Smooth muscle cell (in vitro differentiated cells): ENCODE measurements at regions not wholly inside any gene's neighbourhood (a gene's known extent, or its start where the extent isn't known, plus 50 kb on each side); places are given as distances from the start of the nearest gene placed in this dataset.

Experiments used
- DNase-seq: peaks from one replicate; lab custom pipeline; 2025; ENCODE audit not compliant: unreplicated experiment; lab: John Stamatoyannopoulos, UW
- H2AFZ ChIP-seq: fragments of 200-600 bp; sonication (generic); 2 replicates; pipeline ENCODE4 v1.6.0; 2016; ENCODE audit warnings: antibody characterized with exemption, low read depth, mild to moderate bottlenecking
- H3F3A ChIP-seq: fragments of 200-600 bp; sonication (generic); 2 replicates; pipeline ENCODE4 v1.6.0; 2017; ENCODE audit warnings: antibody characterized with exemption, low read depth
- H3K27ac ChIP-seq: fragments of 200-600 bp; sonication (generic); 2 replicates; pipeline ENCODE4 v1.5.1; 2016; ENCODE audit warnings: low read depth, mild to moderate bottlenecking
- H3K27me3 ChIP-seq: fragments of 200-600 bp; sonication (generic); 2 replicates; pipeline ENCODE4 v1.6.1; 2016; ENCODE audit warnings: low read depth, mild to moderate bottlenecking
- H3K36me3 ChIP-seq: fragments of 200-600 bp; sonication (generic); 2 replicates; pipeline ENCODE4 v1.5.1; 2016; ENCODE audit warnings: low read depth
- H3K4me1 ChIP-seq: fragments of 200-600 bp; sonication (generic); 2 replicates; pipeline ENCODE4 v1.5.1; 2016; ENCODE audit warnings: low read depth
- H3K4me2 ChIP-seq: fragments of 200-600 bp; sonication (generic); 2 replicates; pipeline ENCODE4 v1.6.0; 2016; ENCODE audit warnings: mild to moderate bottlenecking
- H3K4me3 ChIP-seq: fragments of 200-600 bp; sonication (generic); 2 replicates; pipeline ENCODE4 v1.5.1; 2016; ENCODE audit warnings: mild to moderate bottlenecking
- H3K79me2 ChIP-seq: fragments of 200-600 bp; sonication (generic); 2 replicates; pipeline ENCODE4 v1.6.0; 2016; ENCODE audit warnings: low read depth, mild to moderate bottlenecking
- H3K9ac ChIP-seq: fragments of 200-600 bp; sonication (generic); 2 replicates; pipeline ENCODE4 v1.6.0; 2016; ENCODE audit warnings: low read depth
- H3K9me3 ChIP-seq: fragments of 200-600 bp; sonication (generic); replicated peaks from 2 replicates; pipeline ENCODE4 v1.5.1; 2016; ENCODE audit warnings: low read depth
- H4K20me1 ChIP-seq: fragments of 200-600 bp; sonication (generic); 2 replicates; pipeline ENCODE4 v1.6.0; 2016; ENCODE audit warnings: low read depth
- WGBS: methylation state at CpG from one replicate; pipeline ENCODE4 v1.1.7; 2016; ENCODE audit warnings: low lambda C conversion rate; 5-methylcytosine and 5-hydroxymethylcytosine counted together
- TF ChIP-seq, protein P1 (sequence below): fragments of 200-600 bp; sonication (generic); IDR thresholded peaks from 2 replicates; pipeline ENCODE4 v1.5.1; 2017; ENCODE audit warnings: borderline replicate concordance, mild to moderate bottlenecking, antibody characterized with exemption; ENCODE audit not compliant: insufficient read depth, poor library complexity, severe bottlenecking

DNA sequence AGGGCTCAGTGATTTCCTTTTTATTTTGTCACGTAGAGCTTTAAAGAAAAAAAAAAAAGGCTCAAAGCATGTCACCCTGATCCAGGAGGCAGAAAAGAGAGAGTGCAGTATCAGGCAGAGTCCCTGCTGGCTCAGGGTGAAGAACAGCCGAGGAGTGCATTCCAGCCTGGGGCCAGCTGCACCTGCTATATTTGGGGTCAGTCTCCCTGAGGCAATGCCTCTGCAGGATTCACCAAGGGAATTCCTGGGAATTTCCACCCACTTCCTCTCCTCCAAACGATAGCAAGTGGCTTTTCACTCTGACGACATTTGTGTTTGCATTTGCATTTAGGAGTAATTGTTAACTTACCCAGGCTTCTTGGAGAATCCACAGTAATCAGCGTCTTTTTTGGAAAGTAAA lies 202.9 kb upstream of the CTNNB1 start:
- peak overlapping the region; percentile 49 for H3K4me2 ChIP-seq
- no peak overlapping the region for H3K9ac ChIP-seq
- no peak overlapping the region for H3K4me3 ChIP-seq
- DNase-seq = no peak
- 32% methylated on average over 5 of the region's 5 CpGs for whole genome bisulfite sequencing
- no peaks in the 10 kb centered on the region for H3K79me2 ChIP-seq
- no peaks in the 10 kb centered on the region for H4K20me1 ChIP-seq
- H3K4me1 ChIP-seq = peaks cover 8% of the 10 kb centered on the region
- no peaks in the 10 kb centered on the region for H3K9me3 ChIP-seq
- H2AFZ ChIP-seq = no peak overlapping the region
- TF ChIP-seq, protein P1, sequence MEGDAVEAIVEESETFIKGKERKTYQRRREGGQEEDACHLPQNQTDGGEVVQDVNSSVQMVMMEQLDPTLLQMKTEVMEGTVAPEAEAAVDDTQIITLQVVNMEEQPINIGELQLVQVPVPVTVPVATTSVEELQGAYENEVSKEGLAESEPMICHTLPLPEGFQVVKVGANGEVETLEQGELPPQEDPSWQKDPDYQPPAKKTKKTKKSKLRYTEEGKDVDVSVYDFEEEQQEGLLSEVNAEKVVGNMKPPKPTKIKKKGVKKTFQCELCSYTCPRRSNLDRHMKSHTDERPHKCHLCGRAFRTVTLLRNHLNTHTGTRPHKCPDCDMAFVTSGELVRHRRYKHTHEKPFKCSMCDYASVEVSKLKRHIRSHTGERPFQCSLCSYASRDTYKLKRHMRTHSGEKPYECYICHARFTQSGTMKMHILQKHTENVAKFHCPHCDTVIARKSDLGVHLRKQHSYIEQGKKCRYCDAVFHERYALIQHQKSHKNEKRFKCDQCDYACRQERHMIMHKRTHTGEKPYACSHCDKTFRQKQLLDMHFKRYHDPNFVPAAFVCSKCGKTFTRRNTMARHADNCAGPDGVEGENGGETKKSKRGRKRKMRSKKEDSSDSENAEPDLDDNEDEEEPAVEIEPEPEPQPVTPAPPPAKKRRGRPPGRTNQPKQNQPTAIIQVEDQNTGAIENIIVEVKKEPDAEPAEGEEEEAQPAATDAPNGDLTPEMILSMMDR = no peak
- H3K27ac ChIP-seq = no peak overlapping the region
- H3K36me3 ChIP-seq = no peaks in the 10 kb centered on the region
- no peaks in the 10 kb centered on the region for H3F3A ChIP-seq
- H3K27me3 ChIP-seq = no peaks in the 10 kb centered on the region

DNA sequence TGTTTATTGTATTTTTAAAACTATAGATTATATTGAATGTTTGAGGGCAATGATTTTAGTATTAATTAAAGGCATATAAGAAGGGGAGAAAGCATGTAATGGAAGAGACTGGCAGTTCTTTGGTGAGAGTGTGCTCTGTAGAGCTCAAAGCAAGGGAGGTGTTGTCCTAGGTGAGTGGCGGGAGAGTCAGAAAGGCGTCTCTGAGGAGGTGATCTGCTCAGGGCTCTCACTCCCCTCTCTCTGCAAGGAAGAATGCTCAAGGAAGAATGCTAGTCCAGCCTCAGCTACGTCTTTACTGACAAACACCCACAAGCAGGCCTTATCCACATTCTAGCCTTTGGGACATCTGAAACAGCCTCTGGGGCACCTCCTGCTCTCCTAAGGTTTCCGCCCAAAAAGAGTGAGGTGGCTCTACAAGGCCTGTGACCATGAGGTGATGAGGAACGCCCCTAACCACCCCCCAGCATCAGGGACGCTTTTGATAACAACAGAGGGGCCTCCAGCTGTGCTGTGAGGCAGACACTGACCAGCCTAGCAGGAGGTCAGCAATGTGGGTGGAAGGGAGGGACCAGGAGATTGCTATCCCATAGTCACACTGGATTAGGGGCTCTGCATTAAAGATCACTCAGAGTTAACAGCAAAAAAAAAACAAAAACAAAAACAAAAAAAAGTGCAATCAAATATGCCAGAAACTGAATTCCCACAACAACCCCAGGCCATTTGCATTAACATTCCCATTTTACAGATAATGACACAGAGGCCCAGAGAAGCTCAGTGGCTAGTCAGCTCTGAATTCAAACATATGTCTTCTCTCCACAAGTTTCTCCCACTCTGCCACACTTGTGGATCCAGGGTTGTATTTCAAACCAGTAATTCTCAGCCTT lies 202.2 kb upstream of the CTNNB1 start:
- no peak overlapping the region for H2AFZ ChIP-seq
- H3K4me1 ChIP-seq = peaks cover 8% of the 10 kb centered on the region
- H3K9ac ChIP-seq = no peak overlapping the region
- H3K27me3 ChIP-seq = no peaks in the 10 kb centered on the region
- H3K4me2 ChIP-seq = peak overlapping the region; percentile 49
- 45% methylated on average over 6 of the region's 6 CpGs for WGBS
- peak overlapping the region; percentile 46 for H3K27ac ChIP-seq
- no peaks in the 10 kb centered on the region for H3K79me2 ChIP-seq
- H3K36me3 ChIP-seq = no peaks in the 10 kb centered on the region
- no peaks in the 10 kb centered on the region for H3F3A ChIP-seq
- no peak overlapping the region for H3K4me3 ChIP-seq
- H4K20me1 ChIP-seq = no peaks in the 10 kb centered on the region
- H3K9me3 ChIP-seq = no peaks in the 10 kb centered on the region
- DNase-seq = no peak
- TF ChIP-seq, protein P1 = no peak

DNA sequence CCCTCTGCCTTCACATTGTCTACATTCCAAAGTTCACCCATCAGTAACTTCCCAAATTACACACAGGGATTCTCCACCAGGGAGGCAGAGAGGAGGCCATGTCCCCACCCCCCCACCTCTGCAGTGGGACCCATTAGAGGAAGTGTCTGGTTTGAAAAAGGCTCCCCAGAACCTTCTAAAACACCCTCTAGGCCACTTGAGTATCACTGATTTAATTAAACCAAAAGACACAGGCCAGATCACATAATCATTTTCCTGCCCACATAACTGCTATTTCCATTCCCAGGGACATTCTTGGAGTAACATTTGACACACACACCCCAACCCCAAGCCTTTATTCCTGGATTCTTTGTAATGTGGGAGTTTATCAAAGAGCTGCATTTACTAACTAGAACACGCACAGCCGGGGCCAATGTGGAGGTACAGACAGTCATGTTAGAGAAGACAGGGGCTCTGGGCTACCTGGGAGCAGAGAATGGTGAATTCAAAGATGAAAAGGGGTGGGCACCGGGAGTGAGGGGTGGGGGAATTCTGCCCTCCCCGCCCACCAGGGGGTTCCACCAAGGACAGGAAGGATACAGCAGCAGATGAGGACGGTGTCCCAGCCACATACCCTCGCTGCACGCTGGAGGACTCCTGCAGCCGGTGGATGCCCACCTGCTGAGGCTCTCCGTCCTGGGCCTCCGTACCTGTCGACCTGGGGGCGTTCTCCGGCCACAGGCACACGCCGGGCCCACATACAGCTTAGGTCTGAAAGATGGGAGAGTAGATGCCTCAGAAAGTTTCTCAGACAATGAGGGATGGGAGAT lies 201.4 kb upstream of the CTNNB1 start:
- 80% methylated on average over 15 of the region's 15 CpGs for WGBS
- H3K9ac ChIP-seq = no peak overlapping the region
- TF ChIP-seq, protein P1 = no peak
- no peaks in the 10 kb centered on the region for H3F3A ChIP-seq
- no peaks in the 10 kb centered on the region for H3K36me3 ChIP-seq
- peak overlapping the region; percentile 46 for H3K27ac ChIP-seq
- no peaks in the 10 kb centered on the region for H4K20me1 ChIP-seq
- no peaks in the 10 kb centered on the region for H3K79me2 ChIP-seq
- no peak overlapping the region for H3K4me3 ChIP-seq
- no peak overlapping the region for H3K4me2 ChIP-seq
- no peak overlapping the region for H2AFZ ChIP-seq
- peaks cover 8% of the 10 kb centered on the region for H3K4me1 ChIP-seq
- no peaks in the 10 kb centered on the region for H3K27me3 ChIP-seq
- DNase-seq = no peak
- H3K9me3 ChIP-seq = no peaks in the 10 kb centered on the region
